ENCODE measurements at regions not wholly inside any gene's neighbourhood (a gene's known extent, or its start where the extent isn't known, plus 50 kb on each side); places are given as distances from the start of the nearest gene placed in this dataset.

DNA sequence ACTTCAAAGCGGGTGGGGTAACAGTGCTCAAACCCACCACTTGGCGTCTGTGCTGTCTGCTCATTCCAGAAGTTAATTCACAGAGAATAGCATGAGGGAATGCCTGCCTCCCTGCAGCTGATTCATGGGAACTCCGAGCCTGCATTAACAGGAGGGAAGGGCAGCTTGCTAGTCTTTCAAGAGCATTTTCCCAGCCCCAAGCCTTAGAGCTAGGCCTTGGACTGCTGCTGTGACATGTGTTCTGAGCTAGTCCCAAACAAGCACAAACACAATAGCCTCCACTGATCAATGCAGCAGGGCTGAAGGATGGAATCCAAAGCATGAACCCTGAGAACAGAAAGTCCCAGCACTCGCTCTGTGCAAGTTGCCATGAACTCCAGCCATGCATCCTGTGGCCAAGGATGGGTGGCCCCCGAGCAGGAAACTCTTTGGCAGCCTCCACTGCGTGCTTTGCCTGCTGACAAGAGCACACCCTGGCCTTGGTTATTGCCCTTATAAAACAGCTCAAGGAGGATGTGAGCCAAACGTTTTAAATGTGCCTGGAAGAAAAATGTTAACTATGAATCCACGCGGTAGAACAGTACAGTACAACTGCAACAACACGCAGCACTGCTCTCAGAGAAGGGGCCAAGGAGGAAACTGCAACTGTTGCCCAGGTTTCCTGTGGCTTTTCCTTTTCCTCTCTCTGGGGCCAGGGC is 653.1 kb upstream of the KLF4 start:
- Histone ChIP-seq H3K79me2 (ENCODE audit: insufficient read depth, low read length) (no peaks in the 10 kb centered on the region), H2AFZ (ENCODE audit: low read depth, low read length) (peak overlapping the region; percentile 74), H3K27ac (ENCODE audit: low read depth, low read length) (no peak overlapping the region), H3K36me3 (ENCODE audit: insufficient read depth, low read length) (no peaks in the 10 kb centered on the region), H3K9ac (ENCODE audit: low read length) (no peak overlapping the region), H3K9me3 (ENCODE audit: insufficient read depth, low read depth, low read length) (no peaks in the 10 kb centered on the region), H3K4me1 (ENCODE audit: insufficient read depth, low read length) (no peaks in the 10 kb centered on the region), H3K27me3 (ENCODE audit: insufficient read depth, low read length) (no peaks in the 10 kb centered on the region), H4K20me1 (ENCODE audit: insufficient read depth, low read length) (no peaks in the 10 kb centered on the region), H3K4me3 (ENCODE audit: insufficient read depth, low read depth, low read length) (no peak overlapping the region), H3K4me2 (ENCODE audit: low read length) (peak overlapping the region; percentile 72)
- FAIRE-seq (peak; percentile 26), DNase-seq (ENCODE audit: low read depth) (peak; percentile 71)
- Mint-ChIP-seq H3K9me3 (ENCODE audit: unreplicated experiment) (peaks cover 5% of the 10 kb centered on the region), H3K4me3 (ENCODE audit: unreplicated experiment) (no peak overlapping the region), H3K36me3 (ENCODE audit: low read depth, unreplicated experiment) (no peaks in the 10 kb centered on the region), H3K27me3 (ENCODE audit: low read depth, unreplicated experiment) (peaks cover 10% of the 10 kb centered on the region), H3K27ac (ENCODE audit: unreplicated experiment) (no peak overlapping the region), H3K4me1 (ENCODE audit: low read depth, unreplicated experiment) (peaks cover 8% of the 10 kb centered on the region)
- TF ChIP-seq, protein P1, sequence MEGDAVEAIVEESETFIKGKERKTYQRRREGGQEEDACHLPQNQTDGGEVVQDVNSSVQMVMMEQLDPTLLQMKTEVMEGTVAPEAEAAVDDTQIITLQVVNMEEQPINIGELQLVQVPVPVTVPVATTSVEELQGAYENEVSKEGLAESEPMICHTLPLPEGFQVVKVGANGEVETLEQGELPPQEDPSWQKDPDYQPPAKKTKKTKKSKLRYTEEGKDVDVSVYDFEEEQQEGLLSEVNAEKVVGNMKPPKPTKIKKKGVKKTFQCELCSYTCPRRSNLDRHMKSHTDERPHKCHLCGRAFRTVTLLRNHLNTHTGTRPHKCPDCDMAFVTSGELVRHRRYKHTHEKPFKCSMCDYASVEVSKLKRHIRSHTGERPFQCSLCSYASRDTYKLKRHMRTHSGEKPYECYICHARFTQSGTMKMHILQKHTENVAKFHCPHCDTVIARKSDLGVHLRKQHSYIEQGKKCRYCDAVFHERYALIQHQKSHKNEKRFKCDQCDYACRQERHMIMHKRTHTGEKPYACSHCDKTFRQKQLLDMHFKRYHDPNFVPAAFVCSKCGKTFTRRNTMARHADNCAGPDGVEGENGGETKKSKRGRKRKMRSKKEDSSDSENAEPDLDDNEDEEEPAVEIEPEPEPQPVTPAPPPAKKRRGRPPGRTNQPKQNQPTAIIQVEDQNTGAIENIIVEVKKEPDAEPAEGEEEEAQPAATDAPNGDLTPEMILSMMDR (IDR thresholded peaks at IDR 0.05; ENCODE audit: insufficient read depth, low read depth, low read length) = peak; percentile 10
- no peak for TF ChIP-seq EZH2 (IDR thresholded peaks at IDR 0.05; ENCODE audit: insufficient read depth, low read length)

DNA sequence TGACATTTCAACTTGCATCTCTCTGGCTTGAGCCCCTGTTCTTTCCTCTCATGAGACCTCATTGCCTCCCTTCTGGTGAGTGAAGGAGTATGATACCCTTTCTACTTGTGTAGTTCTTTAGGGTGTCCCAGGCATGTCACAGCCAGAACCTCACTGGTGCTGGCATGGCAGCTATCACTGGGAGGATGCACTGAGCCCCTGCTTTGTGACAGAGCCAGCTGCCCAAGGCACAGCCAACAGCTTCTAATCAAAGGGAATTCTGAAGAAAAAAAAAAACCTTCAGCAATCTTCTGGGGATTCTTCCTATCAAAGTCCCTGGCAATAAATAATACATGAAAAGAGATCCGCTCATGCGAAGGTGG is 652.6 kb upstream of the KLF4 start:
- Histone ChIP-seq H3K4me3 (ENCODE audit: insufficient read depth, low read depth, low read length) (no peak overlapping the region), H3K4me2 (ENCODE audit: low read length) (no peak overlapping the region), H3K27me3 (ENCODE audit: insufficient read depth, low read length) (no peaks in the 10 kb centered on the region), H3K27ac (ENCODE audit: low read depth, low read length) (no peak overlapping the region), H3K79me2 (ENCODE audit: insufficient read depth, low read length) (no peaks in the 10 kb centered on the region), H2AFZ (ENCODE audit: low read depth, low read length) (no peak overlapping the region), H3K4me1 (ENCODE audit: insufficient read depth, low read length) (no peaks in the 10 kb centered on the region), H4K20me1 (ENCODE audit: insufficient read depth, low read length) (no peaks in the 10 kb centered on the region), H3K9me3 (ENCODE audit: insufficient read depth, low read depth, low read length) (no peaks in the 10 kb centered on the region), H3K36me3 (ENCODE audit: insufficient read depth, low read length) (no peaks in the 10 kb centered on the region), H3K9ac (ENCODE audit: low read length) (no peak overlapping the region)
- FAIRE-seq (no peak), DNase-seq (ENCODE audit: low read depth) (no peak)
- no peak overlapping the region for H3K27ac Mint-ChIP-seq (ENCODE audit: unreplicated experiment)
- H3K4me1 Mint-ChIP-seq (ENCODE audit: low read depth, unreplicated experiment) = peaks cover 8% of the 10 kb centered on the region
- H3K4me3 Mint-ChIP-seq (ENCODE audit: unreplicated experiment) = no peak overlapping the region
- peaks cover 5% of the 10 kb centered on the region for H3K9me3 Mint-ChIP-seq (ENCODE audit: unreplicated experiment)
- no peak for TF ChIP-seq EZH2 (IDR thresholded peaks at IDR 0.05; ENCODE audit: insufficient read depth, low read length)
- TF ChIP-seq, protein P1 (IDR thresholded peaks at IDR 0.05; ENCODE audit: insufficient read depth, low read depth, low read length) = no peak
- H3K36me3 Mint-ChIP-seq (ENCODE audit: low read depth, unreplicated experiment) = no peaks in the 10 kb centered on the region
- H3K27me3 Mint-ChIP-seq (ENCODE audit: low read depth, unreplicated experiment) = peaks cover 14% of the 10 kb centered on the region

DNA sequence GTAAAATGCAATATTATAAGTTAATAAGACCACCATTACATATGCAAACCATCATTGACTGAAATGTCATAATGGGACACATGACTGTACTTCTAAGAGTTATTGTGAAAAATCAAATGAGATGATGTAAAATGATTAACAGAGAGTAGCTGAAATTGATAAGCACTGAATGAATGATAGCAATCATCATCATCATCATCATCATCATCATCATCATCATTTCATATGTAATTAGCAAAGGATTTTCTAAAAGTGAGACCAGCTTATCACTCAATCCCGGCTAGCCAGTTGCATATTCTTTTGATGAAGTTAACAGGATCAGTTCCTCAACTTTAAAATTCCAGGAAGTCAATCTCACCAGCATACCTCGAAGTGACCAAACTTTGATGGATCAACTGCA is 650.3 kb upstream of the KLF4 start:
- Mint-ChIP-seq H3K27me3 (ENCODE audit: low read depth, unreplicated experiment) (peaks cover 12% of the 10 kb centered on the region), H3K9me3 (ENCODE audit: unreplicated experiment) (no peaks in the 10 kb centered on the region), H3K27ac (ENCODE audit: unreplicated experiment) (no peak overlapping the region), H3K36me3 (ENCODE audit: low read depth, unreplicated experiment) (no peaks in the 10 kb centered on the region), H3K4me3 (ENCODE audit: unreplicated experiment) (no peak overlapping the region), H3K4me1 (ENCODE audit: low read depth, unreplicated experiment) (peaks cover 8% of the 10 kb centered on the region)
- no peaks in the 10 kb centered on the region for H3K27me3 ChIP-seq (ENCODE audit: insufficient read depth, low read length)
- H3K27ac ChIP-seq (ENCODE audit: low read depth, low read length) = no peak overlapping the region
- no peak overlapping the region for H3K4me2 ChIP-seq (ENCODE audit: low read length)
- no peaks in the 10 kb centered on the region for H3K79me2 ChIP-seq (ENCODE audit: insufficient read depth, low read length)
- no peaks in the 10 kb centered on the region for H3K36me3 ChIP-seq (ENCODE audit: insufficient read depth, low read length)
- no peaks in the 10 kb centered on the region for H3K9me3 ChIP-seq (ENCODE audit: insufficient read depth, low read depth, low read length)
- H4K20me1 ChIP-seq (ENCODE audit: insufficient read depth, low read length) = no peaks in the 10 kb centered on the region
- no peak overlapping the region for H3K9ac ChIP-seq (ENCODE audit: low read length)
- no peak for FAIRE-seq
- DNase-seq (ENCODE audit: low read depth) = no peak
- no peak overlapping the region for H3K4me3 ChIP-seq (ENCODE audit: insufficient read depth, low read depth, low read length)
- H2AFZ ChIP-seq (ENCODE audit: low read depth, low read length) = no peak overlapping the region
- TF ChIP-seq, protein P1 (IDR thresholded peaks at IDR 0.05; ENCODE audit: insufficient read depth, low read depth, low read length) = no peak
- no peak for TF ChIP-seq EZH2 (IDR thresholded peaks at IDR 0.05; ENCODE audit: insufficient read depth, low read length)
- H3K4me1 ChIP-seq (ENCODE audit: insufficient read depth, low read length) = no peaks in the 10 kb centered on the region

Measured in astrocyte (in vitro differentiated cells and primary cell).